D721Med (cell line): ENCODE measurements at regions not wholly inside any gene's neighbourhood (a gene's known extent, or its start where the extent isn't known, plus 50 kb on each side); places are given as distances from the start of the nearest gene placed in this dataset.

Experiments
- DNase-seq: peaks from one replicate; pipeline ENCODE4 v3.0.0; 2011; ENCODE audit warnings: low spot score; ENCODE audit not compliant: insufficient read length
- FAIRE-seq: peaks from 2 replicates; lab custom pipeline; 2011; peaks lifted over from hg19 to GRCh38; lab: Jason Lieb, UNC
- TF ChIP-seq, protein P1 (sequence below): IDR thresholded peaks from 2 replicates; pipeline ENCODE4 v1.5.1; 2012; ENCODE audit warnings: mild to moderate bottlenecking, control low read depth; ENCODE audit not compliant: insufficient read depth; ENCODE audit errors: missing control alignments

DNA sequence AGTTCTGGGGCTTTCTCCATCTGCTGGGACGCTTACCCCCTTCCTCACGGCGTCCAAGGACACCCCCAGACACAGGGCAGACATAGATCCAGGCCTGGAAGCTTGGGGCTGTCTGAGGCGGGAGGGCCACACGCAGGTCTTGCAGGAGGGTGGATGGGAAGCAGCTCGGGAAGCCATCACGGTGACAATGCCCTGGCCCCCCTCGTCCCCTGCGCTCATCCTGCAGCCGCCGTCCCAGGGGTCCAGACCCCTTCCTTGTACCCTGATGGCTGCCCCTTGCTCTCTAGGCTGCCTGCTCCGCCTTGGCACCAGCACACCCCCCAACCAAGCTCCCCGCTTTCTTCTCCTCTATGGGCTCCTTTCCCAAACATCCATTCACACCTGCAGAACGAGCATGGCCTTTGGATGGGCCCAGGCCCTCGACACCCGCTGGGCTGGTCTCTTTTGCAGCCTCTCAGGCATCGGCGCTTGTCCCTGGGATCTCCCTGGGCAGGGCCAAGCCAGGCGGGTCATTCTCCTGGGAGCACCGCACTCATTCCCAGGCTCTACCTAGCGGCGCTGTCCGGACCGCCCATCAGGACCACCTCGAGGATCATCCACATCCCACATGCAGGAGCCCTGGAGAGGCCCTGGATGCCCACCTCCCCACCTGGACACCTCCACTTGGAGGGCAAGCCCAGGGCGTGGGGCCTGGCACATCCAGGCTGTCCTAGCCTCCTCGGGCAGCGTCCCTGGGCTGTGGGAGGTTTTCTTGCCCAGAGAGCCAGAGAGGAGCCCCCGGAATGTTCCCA lies 274.9 kb downstream of the NDUFA10 start:
- FAIRE-seq: no peak
- no peak for DNase-seq
- TF ChIP-seq, protein P1, sequence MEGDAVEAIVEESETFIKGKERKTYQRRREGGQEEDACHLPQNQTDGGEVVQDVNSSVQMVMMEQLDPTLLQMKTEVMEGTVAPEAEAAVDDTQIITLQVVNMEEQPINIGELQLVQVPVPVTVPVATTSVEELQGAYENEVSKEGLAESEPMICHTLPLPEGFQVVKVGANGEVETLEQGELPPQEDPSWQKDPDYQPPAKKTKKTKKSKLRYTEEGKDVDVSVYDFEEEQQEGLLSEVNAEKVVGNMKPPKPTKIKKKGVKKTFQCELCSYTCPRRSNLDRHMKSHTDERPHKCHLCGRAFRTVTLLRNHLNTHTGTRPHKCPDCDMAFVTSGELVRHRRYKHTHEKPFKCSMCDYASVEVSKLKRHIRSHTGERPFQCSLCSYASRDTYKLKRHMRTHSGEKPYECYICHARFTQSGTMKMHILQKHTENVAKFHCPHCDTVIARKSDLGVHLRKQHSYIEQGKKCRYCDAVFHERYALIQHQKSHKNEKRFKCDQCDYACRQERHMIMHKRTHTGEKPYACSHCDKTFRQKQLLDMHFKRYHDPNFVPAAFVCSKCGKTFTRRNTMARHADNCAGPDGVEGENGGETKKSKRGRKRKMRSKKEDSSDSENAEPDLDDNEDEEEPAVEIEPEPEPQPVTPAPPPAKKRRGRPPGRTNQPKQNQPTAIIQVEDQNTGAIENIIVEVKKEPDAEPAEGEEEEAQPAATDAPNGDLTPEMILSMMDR: no peak

DNA sequence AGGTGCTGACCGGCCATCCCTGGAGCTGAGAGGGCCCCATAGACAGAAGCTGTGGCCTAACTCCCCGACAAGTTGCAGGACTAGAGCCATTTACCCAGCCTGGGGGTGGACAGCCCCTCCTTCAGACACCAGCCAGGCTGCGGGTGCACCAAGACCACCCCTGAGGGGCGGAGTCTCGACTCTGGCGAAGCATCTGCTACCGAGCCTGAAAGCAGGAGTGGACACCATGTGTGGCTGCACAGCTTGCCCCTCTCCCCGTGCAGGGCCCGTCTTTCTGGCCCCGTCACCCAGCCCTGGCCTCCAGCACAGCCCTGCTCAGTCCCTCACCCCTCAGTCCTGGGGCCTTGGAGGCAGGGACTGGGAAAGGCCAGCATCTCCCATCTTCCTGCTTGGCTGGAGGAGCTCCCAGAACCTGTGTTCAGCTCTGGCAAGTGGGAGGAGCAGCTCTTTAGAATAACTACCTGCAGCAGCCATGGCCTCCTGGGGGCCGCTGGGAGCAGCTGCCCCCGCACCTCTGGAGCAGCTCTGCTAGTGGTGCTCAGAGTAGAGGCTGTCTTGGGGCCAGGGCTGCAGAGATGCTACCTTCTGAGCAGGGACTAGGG lies 275.8 kb downstream of the NDUFA10 start:
- TF ChIP-seq, protein P1: no peak
- no peak for FAIRE-seq
- DNase-seq: no peak

DNA sequence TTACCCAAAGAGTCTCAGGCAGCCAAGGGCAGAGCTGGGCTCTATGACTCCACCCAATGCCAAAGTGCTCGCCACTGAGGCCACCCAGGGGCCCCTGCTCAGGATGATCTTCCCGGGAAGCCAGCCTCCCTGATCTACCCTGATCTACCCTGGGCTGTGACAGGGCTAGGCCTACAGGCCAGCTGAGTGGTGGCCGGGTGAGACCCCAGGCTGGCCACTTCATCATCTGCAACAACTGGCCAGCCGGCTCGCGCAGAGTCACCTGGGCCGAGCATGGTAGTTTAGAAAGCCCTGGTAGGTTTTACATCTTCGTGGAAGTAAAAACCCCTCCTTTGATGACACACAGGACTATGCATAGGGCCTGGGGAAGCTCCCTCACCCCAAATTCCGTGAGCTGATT lies 276.3 kb downstream of the NDUFA10 start:
- DNase-seq: no peak
- TF ChIP-seq, protein P1: no peak
- FAIRE-seq: no peak

DNA sequence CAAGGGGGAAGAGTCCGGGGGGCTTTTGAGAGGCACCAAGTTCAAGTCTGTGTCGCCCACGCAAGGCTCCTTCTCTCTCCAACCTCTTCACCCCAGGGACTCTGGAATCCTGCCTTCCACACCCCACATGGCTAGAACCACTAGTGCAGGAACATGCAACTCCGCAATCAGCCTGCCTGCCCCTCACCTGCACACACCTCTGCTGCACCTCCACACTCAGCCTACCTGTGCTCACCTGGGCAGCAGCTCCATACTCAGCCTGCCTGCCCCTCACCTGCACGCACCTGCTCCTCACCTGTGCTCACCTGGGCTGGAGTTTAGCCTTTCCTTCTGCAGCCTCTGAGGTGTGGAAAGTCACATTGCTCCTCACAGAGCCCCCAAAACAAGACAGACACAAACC lies 277.4 kb downstream of the NDUFA10 start:
- TF ChIP-seq, protein P1: no peak
- DNase-seq (no peak), FAIRE-seq (no peak)

DNA sequence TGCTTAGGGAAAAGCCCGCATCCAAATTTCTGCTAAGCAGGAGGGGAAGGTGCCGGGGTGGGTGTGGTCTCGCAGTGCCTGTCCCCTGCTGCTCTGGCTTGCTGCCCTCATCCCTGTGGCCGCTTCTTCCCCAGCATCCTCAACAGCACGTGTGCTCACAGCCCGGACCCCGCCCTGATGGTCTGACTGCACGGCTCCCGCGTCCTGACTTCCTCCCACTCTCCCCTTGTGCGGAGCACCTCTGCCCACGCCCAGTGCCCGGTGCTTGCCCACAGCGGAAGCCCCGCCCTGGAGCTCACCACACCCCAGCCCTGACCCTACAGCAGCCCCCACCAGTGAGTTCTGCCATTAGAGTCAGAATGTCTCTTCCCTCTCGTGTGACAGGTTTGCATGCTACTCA lies 277.9 kb downstream of the NDUFA10 start:
- DNase-seq: no peak
- TF ChIP-seq, protein P1: no peak
- no peak for FAIRE-seq

DNA sequence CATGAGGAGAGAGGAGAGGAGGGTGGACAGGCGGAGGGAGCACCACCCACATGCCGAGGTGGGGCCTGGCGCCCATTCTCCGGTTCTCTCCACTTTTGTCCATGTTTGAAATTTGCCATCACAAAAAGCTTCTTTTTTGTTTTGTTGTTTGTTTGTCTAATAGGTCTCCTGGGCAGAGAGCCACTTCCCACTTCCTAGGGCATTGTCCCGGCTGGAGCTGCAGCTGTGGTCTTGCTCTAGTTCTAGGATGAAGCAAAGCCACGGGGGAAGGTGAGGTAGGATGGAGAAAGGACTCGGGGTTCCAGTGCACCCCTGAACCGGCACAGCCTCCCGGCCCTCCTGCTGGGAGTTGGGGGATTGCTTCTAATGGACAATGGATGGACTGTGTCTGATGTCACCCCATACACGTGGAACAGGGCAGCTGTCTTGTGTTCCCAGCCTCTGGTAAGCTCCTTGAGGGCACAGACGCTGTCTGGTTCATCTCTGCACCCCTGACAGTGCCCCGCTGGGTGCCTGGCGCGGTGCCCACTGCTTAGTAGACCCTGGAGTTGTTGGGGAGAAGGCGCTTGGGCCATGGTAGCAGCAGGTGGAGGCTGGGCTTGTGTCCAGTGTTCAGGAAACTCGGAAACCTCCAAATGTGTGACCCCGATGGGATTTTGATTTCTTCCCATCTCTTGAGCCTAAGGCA lies 278.4 kb downstream of the NDUFA10 start:
- DNase-seq (no peak), FAIRE-seq (no peak)
- TF ChIP-seq, protein P1: no peak
